Pons (tissue), 1 donor: ENCODE measurements at regions not wholly inside any gene's neighbourhood (a gene's known extent, or its start where the extent isn't known, plus 50 kb on each side); places are given as distances from the start of the nearest gene placed in this dataset.
A peak's percentile ranks its signal among the peaks of the same experiment; 100 is the strongest.
"Not testable (repeated sequence)": the region's sequence is repeated elsewhere in the genome, so short reads cannot be mapped to it uniquely, and the experiment has no call there.

ENCODE experiments used
- DNase-seq: peaks from one replicate; pipeline ENCODE4 v3.0.0-alpha.2; 2016; ENCODE audit warnings: low spot score

DNA sequence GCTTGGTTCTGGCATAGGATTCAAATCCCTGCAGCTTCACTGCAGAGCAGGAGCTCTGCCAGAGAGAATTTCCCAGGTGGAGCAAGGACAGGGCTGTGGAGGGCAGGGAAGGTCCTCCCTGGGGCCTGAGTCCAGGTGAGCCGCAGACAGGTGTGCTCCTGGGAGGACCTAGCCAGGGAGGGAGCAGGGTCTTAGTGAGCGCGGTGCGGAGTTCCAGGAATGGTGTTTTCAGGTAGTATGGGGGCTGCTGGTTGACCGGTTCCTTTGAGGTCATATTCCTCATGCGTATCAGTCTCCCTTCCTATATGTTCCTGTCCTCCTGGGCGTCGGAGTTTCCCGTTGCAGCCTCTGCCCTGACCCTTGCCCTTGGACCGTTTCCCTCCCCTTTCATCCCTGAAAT is 813.3 kb downstream of the KCNJ18 start:
- DNase-seq: no peak

GRCh38 chr17:22506231-22506630 is 813.9 kb downstream of the KCNJ18 start:
- DNase-seq: no peak

DNA sequence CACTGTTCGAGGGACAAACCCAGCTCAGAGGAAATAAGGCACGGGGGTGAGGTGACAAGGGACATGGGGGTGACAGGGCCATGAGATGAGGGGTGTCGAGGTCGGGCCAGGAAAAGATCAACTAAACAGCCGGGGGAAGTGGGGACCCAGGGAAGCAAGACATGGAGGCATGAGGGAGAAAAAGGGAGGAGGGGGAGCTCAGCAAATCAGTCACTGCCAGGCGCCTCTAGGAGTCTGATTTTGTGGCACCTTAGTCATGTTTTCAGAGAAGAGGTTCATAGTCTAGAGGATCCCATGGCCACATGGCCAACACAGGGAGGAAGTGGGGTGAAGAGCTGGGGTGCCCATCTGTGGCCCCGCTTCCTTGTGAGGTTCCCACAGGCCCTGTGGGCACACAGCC is 814.5 kb downstream of the KCNJ18 start:
- DNase-seq: no peak

DNA sequence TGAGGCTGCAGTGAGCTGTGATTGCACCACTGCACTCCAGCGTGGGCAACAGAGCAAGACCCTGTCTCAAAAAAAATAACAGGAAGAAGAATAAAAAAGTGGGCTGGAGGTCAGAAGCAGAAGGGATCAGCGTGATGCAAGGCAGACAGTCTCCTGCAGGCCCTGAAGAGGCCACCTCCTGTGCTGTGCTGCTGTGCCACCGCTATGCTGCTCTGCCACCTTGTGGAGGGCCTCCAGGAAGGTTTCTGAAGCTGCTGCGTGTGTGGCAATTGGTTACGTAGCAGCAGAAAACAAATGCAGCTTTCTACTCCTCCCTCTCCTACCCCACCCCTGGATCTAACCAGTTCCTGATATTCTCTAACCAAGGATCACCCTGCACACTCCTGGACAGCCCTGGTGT is 815.5 kb downstream of the KCNJ18 start:
- peak; percentile 41 for DNase-seq

DNA sequence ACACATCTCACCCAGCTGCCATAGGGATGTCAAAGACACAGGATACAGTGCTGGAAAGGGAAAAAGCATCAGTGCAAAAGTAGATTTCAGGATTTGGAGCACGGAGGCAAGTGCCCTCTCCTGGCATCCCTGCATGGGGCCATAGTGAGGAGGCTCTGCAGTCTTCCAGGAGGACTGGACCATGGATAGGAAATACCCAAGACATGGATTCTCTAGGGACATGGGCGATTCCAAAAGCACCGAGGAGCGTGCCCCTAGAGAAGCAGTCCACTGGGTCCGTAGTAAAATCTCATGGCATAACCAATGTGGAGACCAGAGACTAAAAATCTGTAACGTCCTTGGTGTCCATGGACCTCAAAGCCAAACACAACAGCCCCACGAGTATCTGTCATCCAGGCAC is 818.2 kb downstream of the KCNJ18 start:
- DNase-seq: no peak

DNA sequence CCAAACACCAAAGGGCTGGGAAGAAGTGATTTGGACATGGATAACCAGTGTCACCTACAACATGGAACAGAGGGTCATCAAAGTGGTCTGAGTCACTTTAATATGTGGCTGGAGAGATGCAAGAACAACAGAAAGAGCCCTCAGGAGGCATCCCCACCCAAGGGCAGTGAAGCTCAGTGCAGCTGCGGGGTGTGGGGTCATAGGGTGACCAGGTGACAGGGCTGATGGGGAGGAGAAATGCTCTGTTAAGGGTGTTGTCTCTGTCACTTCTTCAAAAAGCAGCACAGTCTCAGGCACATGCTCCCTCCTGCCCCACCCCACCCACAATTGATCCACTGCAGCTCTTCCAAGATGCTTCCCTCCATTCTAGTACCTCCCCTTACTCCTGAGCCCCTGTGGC is 819.1 kb downstream of the KCNJ18 start:
- no peak for DNase-seq

GRCh38 chr17:22512057-22512456 is 819.7 kb downstream of the KCNJ18 start:
- no peak for DNase-seq

GRCh38 chr17:22512506-22512905 is 820.2 kb downstream of the KCNJ18 start:
- no peak for DNase-seq

- no peak for DNase-seq
Measured at GRCh38 chr17:22512997-22513538, 820.7 kb downstream of the KCNJ18 start.

GRCh38 chr17:22514315-22514714 is 822.0 kb downstream of the KCNJ18 start:
- no peak for DNase-seq

GRCh38 chr17:22514767-22515320 is 822.5 kb downstream of the KCNJ18 start:
- DNase-seq: no peak

DNA sequence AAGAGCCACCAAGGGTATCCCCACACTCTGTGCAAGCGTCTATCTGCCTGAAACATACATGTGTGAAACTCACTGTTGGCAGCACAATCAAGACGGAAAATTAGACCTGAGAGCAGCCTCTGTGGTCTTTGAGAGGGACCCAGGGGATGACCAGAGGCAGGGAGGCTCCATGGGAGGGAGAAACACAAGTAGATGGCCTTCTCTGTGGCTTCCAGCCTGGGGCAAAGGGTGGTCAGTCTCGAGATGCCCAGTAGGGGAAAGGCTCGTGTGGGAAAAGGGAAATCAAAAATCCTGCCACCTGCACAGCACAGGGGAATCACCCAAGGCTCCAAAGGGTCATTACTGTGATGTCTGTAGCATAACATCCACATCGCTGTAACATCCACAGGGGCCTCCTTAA is 823.3 kb downstream of the KCNJ18 start:
- no peak for DNase-seq

DNA sequence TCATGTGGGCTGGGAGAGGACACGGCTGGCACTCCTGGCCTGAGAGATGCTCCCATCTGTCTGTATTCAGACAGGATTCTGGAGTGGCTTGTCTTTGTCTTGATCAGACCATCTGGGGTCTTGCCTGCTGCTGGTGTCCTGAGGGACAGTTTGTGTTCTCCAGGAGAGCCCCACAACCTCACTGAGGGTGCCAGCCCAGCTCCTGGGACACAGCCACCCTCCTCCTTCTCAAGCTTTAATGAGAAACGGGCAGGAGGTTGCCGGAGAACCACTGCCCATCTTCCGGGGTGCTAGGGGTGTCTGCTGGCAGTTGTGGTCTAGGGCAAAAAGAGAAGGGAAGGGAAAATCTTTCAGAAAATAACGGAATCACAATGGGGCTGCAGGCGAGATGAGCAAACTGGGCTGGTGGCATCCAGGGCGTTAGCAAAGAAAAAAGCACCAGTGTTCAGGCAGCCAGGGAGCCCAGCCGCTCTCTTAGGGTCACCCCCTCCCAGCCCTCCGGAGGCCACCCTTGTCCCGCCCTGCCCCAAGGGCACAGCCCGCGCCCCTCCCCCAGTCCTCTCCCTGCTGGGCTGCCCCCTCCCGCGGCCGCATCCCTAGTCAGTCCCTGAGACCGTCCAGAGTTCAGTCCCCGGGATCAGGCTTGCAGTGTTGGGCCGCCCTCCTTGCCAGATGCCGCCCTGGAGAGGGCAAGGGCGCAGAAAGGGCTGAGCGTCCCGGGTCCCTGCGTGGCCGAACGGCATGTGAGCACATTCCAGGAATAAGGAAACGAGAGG is 824.7 kb downstream of the KCNJ18 start:
- no peak for DNase-seq

GRCh38 chr17:22517716-22518115 is 825.4 kb downstream of the KCNJ18 start:
- no peak for DNase-seq

GRCh38 chr17:22518185-22518584 is 825.9 kb downstream of the KCNJ18 start:
- DNase-seq: no peak

DNA sequence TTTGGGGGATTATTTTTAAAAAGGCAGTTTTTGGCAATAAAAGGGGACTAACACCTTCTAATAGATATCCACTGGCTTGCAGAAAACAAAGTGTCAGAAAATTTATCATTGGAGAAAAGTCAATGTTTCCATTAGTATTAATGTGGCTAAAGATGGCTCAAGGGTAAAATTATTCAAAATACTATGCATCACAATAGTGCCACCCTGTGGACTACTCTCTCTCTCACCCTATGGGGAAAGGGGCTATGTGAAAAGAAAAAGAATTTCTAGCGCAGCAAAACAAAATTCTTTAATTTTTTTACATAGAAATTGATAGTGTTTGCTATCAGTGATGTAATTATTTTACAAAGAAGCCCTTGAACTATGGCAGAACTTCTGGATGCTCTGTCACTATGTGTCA is 856.5 kb downstream of the KCNJ18 start:
- DNase-seq: not testable (repeated sequence)

GRCh38 chr17:22551695-22552415 is 859.5 kb downstream of the KCNJ18 start:
- DNase-seq: not testable (repeated sequence)

- no peak for DNase-seq
Measured at GRCh38 chr17:22569459-22570143, 877.3 kb downstream of the KCNJ18 start.

DNA sequence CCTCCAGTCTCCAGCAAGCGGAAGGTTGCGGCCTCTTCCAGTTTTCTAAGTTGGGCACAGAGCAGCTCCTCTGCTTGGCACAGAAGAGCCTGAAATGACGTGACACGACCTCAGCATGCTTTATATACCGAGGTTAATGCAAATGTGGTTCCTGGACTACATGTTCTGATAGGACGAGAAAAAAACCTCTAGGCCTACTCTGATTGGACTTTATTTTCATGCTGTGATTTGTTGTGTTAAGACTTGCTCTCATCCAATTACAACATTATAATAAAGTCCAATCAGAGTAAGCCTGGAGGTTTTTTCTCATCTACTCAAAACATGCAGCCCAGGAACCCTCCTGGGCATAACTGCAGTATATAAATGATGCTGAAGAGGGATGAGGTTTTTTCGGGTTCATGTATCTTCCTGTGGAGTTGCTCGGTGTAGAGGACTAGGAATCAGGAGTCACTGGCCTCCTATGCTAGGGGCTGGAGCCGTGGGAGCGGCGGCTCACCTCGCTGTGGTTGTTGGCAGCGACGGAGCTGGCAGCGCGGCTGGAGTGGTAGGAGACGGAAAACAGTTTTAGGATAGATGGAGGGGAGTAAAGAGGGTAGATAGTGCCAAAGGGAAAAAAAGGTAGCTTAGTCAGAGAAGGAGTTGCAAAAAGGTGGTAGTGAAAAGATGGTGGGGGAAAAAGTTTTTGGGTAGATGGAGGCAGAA is 878.0 kb downstream of the KCNJ18 start:
- no peak for DNase-seq

DNA sequence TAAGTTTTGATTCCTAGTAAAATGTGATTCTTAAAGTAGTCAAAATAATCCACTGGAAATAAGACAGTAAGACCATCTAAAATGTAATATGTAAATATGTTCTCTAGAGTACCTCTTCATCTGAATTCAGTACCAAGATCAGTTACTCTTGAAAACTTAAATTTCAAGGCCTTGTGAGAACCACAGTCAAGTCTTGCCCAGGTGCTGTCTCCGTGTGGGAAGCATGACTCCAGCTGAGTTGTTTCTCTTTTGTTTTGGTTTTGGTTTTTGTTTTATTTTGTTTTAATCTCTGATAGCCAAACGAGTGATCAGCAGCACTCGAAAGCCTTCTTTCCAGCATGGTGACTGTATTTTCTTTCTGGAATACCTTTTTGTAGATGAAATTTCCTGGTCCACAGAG is 907.0 kb downstream of the KCNJ18 start:
- no peak for DNase-seq

- DNase-seq: peak; percentile 60
Measured at GRCh38 chr17:22600644-22601298, 908.4 kb downstream of the KCNJ18 start.
